HEK293T (cell line): ENCODE measurements at regions not wholly inside any gene's neighbourhood (a gene's known extent, or its start where the extent isn't known, plus 50 kb on each side); places are given as distances from the start of the nearest gene placed in this dataset.

Source experiments
- BHLHE40 ChIP-seq: fragments of 450-650 bp; IDR thresholded peaks from 2 replicates; pipeline ENCODE4 v1.6.1; 2016; ENCODE audit warnings: mild to moderate bottlenecking, moderate library complexity, borderline replicate concordance
- CTBP1 ChIP-seq: fragments of 450-650 bp; IDR thresholded peaks from 2 replicates; pipeline ENCODE4 v1.6.1; 2016; ENCODE audit warnings: borderline replicate concordance
- ELF4 ChIP-seq: fragments of 450-650 bp; IDR thresholded peaks from 2 replicates; pipeline ENCODE4 v1.6.1; 2017; ENCODE audit warnings: antibody characterized with exemption
- FOXA1 ChIP-seq: fragments of 450-650 bp; IDR thresholded peaks from 2 replicates; pipeline ENCODE4 v1.6.1; 2016; ENCODE audit warnings: mild to moderate bottlenecking
- FOXK2 ChIP-seq: fragments of 450-650 bp; IDR thresholded peaks from 2 replicates; pipeline ENCODE4 v1.6.1; 2016; ENCODE audit warnings: mild to moderate bottlenecking
- HDGF ChIP-seq: fragments of 450-650 bp; IDR thresholded peaks from 2 replicates; pipeline ENCODE4 v1.6.1; 2017; ENCODE audit warnings: antibody characterized with exemption, borderline replicate concordance
- SP1 ChIP-seq: fragments of 450-650 bp; IDR thresholded peaks from 2 replicates; pipeline ENCODE4 v1.6.1; 2017
- TF ChIP-seq, protein P1 (sequence below): fragments of 450-650 bp; IDR thresholded peaks from 2 replicates; pipeline ENCODE4 v1.6.1; 2016

DNA sequence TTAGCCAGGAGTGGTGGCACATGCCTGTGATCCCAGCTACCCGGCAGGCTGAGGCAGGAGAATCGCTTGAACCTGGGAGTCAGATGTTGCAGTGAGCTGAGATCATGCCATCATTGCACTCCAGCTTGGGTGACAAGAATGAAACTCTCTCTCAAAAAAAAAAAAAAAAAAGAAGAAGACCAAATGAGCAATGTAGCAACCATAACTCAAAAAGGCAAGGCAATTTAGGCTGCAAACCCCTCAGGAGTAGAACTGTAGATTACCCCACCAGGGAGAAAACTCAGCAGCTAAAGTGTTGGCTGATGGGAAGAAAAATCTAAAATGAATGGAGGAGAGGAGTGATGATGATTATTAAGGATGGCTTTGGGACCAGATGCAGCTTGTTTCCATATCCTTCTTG, 256.7 kb upstream of the UBASH3B start:
- no peak for TF ChIP-seq ELF4
- TF ChIP-seq FOXA1: no peak
- TF ChIP-seq CTBP1: no peak
- TF ChIP-seq, protein P1, sequence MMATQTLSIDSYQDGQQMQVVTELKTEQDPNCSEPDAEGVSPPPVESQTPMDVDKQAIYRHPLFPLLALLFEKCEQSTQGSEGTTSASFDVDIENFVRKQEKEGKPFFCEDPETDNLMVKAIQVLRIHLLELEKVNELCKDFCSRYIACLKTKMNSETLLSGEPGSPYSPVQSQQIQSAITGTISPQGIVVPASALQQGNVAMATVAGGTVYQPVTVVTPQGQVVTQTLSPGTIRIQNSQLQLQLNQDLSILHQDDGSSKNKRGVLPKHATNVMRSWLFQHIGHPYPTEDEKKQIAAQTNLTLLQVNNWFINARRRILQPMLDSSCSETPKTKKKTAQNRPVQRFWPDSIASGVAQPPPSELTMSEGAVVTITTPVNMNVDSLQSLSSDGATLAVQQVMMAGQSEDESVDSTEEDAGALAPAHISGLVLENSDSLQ: no peak
- TF ChIP-seq FOXK2: no peak
- TF ChIP-seq SP1: no peak
- TF ChIP-seq BHLHE40: no peak
- TF ChIP-seq HDGF: no peak
